Stimulated activated CD8-positive, alpha-beta memory T cell treated with anti-CD3 and anti-CD28 coated beads, Interleukin-4, amount 100 ng/mL, for 4 hours (primary cell): ENCODE measurements at regions not wholly inside any gene's neighbourhood (a gene's known extent, or its start where the extent isn't known, plus 50 kb on each side); places are given as distances from the start of the nearest gene placed in this dataset.
"Not testable (repeated sequence)": the region's sequence is repeated elsewhere in the genome, so short reads cannot be mapped to it uniquely, and the experiment has no call there.

Experiments
- DNase-seq, 2 donors: peaks; one replicate each; pipeline ENCODE4 v3.0.0-alpha.2; 2020; ENCODE audit warnings: low read depth in 2 of 2, low spot score in 1 of 2

DNA sequence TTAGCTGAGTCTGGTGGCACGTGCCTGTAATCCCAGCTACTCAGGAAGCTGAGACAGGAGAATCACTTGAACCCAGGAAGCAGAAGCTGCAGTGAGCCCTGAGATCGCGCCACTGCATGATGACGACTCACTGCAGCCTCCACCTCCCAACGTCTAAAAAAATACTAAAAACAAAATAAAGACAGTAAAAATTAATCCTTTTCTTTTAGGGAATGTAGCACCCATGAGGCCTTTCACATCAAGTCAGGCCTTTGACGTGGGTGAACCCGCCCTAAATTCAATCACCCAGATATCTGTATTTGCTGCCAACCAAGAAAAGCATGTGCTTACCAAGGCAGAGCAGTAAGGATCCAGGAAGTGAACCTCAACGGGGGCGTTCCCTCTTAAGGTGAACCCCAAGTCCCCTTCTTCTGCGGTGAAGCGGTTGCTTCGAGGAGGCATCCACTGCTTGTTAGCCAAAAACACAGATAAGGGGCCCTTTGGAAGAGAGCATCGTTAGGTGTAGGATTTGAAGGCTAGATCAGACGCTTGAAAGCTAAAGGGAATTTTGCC is 301.2 kb downstream of the GOLGA6L6 start:
- DNase-seq, result not testable (repeated sequence)

DNA sequence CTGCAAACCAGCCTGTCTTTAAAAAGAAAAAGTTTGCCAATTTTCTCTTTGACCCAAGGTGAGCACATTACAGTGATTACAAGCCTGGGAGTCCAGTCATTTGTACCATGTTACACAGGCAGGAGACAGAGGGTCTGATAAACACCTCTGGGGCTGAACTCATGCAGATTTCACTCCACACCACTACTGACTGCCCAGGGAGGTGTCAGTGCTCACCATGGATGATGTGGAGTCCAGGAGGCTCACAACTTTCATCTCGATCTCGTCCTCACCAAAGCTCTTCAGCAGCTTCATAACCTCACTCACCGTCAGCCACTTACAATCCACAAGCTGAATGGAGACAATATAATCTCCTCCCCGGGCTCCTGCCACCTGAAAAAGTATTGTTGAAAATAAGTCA is 302.4 kb downstream of the GOLGA6L6 start:
- not testable (repeated sequence) for DNase-seq

DNA sequence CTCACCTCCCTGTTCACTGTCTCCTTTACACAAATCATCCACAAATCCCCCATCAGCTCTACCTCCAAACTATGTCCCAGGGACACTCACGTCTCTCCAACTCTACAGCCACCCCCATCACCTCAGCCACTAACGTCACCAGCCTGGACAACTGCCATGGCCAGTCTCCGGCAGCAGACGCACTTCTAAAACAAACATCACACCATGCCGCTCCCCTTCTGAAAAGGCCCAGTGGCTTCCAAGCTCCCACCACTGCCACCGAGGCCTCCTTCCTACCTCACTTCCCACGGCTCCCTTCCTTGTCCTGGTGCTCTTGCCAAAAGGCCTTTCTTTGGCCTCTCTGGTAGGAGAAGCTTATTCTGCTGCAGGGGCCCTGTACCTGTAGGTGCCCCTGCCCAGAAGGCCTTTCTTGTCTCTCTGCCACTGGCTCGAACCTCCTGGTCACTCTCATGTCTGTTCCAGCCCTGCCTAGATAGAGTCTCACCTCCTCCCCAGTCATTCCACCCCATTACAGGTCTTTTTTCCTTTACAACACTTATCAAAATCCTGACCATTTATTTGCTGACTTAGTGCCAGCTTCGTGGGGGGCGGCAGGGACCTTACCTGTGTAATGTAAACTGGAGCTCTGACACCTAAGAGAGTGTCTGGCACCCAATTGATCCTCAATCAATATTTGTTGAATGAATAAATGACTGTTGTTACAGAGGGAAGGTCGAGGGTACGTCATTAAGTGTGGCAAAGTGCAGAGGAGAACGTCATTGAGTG is 304.2 kb downstream of the GOLGA6L6 start:
- DNase-seq, result not testable (repeated sequence)

DNA sequence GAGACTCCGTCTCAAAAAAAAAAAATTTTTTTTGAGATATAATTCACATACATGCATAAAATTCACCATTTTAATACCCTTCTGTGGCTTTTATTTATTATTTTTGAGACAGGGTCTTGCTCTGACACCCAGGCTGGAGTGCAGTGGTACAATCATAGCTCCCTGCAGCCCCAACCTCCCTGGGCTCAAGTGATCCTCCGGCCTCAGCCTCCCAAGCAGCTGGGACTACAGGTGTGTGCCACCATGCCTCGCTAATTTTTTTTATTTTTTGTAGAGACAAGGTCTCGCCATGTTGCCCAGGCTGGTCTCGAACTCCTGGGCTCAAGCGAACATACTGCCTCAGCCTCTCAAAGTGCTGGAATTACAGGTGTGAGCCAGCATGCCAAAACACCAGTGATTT is 305.9 kb downstream of the GOLGA6L6 start:
- not testable (repeated sequence) for DNase-seq

DNA sequence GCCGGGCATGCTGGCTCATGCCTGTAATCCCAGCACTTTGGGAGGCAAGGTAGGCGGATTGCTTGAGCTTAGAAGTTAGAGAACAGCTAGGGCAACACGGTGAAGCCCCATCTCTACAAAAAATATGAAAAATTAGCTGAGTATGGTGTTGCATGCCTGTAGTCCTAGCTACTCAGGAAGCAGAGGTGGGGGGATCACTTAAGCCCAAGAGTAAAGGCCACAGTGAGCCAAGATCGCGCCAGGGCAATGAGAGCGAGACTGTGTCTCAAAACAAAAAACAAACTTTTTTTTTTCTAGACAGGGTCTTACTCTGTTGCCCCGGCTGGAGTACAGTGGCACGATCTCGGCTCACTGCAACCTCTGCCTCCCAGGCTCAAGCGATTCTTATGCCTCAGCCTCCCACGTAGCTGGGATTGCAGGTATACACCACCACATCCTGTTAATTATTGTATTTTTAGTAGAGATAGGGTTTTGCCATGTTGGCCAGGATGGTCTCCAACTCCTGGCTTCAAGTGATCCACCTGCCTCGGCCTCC is 307.5 kb downstream of the GOLGA6L6 start:
- DNase-seq, result not testable (repeated sequence)

GRCh38 chr15:20232457-20232856 is 309.1 kb downstream of the GOLGA6L6 start:
- not testable (repeated sequence) for DNase-seq

GRCh38 chr15:20230656-20231055 is 310.9 kb downstream of the GOLGA6L6 start:
- not testable (repeated sequence) for DNase-seq

GRCh38 chr15:20228791-20229190 is 312.8 kb downstream of the GOLGA6L6 start:
- DNase-seq, result not testable (repeated sequence)

- DNase-seq, result not testable (repeated sequence)
Measured at GRCh38 chr15:20227119-20227853, 314.3 kb downstream of the GOLGA6L6 start.

GRCh38 chr15:20226531-20226930 is 315.1 kb downstream of the GOLGA6L6 start:
- not testable (repeated sequence) for DNase-seq

- DNase-seq, result not testable (repeated sequence)
Measured at GRCh38 chr15:20221063-20221462, 320.5 kb downstream of the GOLGA6L6 start.

DNA sequence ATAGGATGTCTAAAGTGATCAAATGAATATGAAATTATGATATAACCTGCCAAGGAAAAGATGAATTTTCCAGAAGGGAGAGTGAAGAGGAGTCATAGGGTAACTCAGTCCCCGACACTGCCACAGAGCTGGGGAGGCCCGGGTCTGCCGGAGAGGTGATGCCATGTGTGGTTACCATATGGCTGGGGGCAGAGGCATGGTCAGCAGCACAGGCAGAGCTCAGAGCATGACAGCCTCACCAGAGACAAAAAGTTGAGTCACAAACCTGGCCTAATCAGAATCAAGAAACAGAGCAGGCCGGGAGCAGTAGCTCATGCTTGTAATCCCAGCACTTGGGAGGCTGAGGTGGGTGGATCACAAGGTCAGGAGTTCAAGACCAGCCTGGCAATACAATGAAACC is 322.4 kb downstream of the GOLGA6L6 start:
- DNase-seq, result not testable (repeated sequence)

- DNase-seq, result not testable (repeated sequence)
Measured at GRCh38 chr15:20215700-20216099, 325.9 kb downstream of the GOLGA6L6 start.

- DNase-seq, result not testable (repeated sequence)
Measured at GRCh38 chr15:20214101-20214500, 327.5 kb downstream of the GOLGA6L6 start.

DNA sequence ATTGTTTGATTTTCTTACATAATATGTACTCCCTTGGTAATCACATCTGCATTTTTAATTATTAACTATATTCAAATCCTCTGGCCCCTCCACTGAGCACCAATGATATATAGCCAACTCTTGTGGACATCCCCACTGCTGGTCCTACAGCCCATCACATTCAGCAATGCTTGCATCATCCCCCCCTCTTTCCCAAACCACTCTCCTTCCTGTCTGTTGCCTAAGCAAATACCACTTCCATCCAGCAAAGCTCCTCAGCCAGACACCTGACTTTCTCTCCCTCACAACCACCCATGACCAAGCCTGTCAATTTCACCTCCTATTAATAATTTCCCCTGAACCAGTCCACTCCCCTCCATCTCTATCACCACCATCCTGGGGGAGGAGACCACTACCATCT is 330.1 kb downstream of the GOLGA6L6 start:
- DNase-seq, result not testable (repeated sequence)

DNA sequence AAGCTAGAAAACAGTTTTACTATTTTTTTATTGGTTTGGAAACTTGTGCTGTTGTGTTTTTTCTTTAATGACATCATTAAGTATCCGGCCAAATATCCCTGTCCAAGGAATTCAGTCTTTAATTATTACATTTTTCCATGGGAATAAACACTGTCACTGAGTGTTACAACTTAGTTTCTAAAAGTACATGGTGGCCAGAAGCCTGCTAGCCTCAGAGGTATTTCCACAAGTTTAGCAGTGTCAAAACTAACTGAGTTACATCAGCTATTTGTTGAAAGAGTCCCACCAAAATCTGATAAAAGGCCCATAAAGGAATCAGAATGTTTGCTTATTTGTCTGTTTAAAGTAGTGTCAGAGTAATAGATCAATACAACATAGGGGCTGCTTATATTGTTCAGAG is 331.6 kb downstream of the GOLGA6L6 start:
- DNase-seq, result not testable (repeated sequence)

DNA sequence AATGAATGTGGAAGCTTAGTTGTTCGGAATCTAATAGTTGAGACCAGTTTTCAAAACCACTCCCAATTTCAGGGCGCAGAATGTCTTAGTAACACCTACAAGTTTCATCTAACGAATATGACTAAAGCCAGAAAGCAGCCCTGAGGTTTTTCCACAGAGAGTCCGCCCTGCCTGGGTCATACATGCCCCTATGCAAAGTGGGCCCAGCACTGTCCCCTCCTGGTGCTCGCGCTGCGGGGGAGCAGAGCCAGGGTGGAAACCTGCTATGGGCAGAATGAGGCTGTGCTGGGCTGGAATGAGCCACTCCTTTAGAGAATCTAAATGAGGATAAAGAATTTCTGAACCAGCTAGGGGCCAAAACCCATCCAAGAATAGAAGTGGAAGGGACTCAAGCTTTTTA is 334.0 kb downstream of the GOLGA6L6 start:
- not testable (repeated sequence) for DNase-seq

DNA sequence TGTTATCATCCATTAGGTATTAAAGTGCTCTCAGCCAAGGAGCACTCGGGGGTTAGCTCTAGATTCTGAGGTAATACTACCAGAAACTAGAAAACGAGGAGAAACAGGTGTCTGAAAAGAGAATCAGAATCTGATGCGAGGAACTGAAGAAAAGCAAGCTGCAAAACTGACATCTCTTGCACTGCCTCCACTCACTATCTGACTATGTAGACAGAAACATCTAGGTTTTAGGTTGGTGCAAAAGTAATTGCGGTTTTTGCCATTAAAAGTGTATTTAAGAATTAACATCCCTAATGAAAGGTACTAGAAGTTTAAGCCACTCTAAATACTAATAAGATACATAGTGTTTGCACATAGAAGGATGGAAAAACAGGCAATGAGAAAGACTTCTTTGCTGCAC is 334.4 kb downstream of the GOLGA6L6 start:
- not testable (repeated sequence) for DNase-seq

GRCh38 chr15:20204177-20204866 is 337.3 kb downstream of the GOLGA6L6 start:
- not testable (repeated sequence) for DNase-seq

DNA sequence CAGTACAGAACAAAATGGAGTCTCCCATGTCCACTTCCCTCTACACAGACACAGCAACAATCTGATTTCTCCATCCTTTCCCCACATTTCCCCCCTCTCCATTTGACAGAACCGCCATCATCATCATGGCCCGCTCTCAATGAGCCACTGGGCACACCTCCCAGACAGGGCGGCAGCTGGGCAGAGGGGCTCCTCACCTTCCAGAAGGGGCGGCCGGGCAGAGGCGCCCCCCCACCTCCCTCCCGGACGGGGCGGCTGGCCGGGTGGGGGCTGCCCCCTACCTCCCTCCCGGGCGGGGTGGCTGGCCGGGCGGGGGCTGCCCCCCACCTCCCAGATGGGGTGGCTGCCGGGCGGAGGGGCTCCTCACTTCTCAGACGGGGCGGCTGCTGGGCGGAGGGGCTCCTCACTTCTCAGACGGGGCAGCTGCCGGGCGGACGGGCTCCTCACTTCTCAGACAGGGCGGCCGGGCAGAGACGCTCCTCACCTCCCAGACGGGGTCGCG is 337.9 kb downstream of the GOLGA6L6 start:
- not testable (repeated sequence) for DNase-seq
